NCI-H82 treated with DMSO at 0.1 percent for 48 hours (cell line): ENCODE measurements at regions not wholly inside any gene's neighbourhood (a gene's known extent, or its start where the extent isn't known, plus 50 kb on each side); places are given as distances from the start of the nearest gene placed in this dataset.

ENCODE experiments used
- DNase-seq: peaks from one replicate; lab custom pipeline; 2025; ENCODE audit not compliant: unreplicated experiment; lab: John Stamatoyannopoulos, UW

DNA sequence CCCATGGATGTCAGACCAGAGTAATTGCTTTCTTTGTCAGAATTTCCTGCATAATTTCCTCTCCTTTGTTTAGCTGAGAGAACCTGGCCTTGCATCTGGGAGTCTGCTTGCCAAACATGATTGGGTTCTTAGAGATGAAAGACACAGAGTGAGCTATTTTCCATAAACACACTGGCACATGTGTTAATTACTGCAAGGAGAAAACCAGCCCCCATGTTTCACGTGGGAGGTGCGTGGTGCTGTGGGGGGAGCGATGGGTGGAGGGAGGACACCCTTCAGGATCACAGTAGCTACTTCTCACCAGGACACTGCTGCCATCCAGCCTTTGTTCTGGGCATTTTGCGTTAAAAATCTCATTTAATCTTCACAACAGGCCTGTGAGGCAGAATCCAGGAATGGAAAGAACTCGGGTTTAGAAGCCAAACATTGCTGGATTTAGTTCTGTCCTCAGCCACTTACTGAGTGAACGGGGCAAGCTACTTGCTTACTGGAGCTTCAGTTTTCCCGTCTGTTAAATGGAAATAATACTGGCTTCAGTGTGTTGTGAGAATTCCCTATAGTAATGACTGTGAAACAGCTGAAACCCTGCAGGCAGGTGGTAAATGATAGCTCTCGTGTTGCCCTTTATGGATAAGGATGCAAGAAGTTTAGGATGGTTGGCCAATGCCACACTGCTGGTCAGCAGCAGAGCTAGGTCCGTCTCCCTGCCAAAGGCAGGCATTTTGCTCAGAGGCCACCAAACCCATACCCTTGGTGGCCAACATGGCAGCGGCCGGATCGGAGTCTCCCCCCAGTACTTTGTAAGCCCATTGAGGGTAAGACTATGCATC, 100.1 kb upstream of the ASAP2 start:
- no peak for DNase-seq

DNA sequence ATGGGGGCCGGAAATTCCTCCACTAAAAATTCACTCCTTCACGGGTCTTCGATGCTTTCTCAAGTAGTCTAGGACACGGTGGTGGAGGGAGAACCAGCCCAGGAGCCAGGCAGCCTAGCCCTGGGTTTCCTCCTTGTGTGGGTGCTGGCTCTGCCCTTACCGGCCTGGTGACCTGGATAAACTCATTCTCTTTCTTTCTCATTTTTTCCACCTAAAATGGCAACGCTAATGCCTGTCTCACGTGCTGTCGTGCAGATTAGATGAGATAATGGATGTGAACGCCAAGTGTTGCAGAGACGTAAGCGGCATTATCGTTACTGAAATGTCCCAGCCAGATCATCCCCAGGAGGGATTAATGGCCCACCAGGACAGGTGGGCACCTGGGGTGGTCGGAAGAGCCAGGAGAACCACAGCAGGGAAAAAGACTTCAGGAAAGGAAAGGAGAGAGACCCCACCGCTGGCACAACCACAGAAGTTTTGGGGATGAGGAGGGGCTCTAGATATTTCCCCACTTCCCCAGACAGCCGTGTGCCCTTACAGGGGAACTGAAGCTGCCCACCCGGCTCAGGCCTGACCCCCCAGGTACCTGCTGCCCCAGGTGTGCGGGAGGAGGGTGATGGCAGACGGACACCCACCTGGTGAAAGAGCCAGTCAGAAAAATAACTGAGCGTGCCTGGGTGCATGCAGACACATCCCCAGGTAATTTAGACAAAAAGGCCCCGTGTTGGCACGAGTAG, 100.8 kb upstream of the ASAP2 start:
- DNase-seq: no peak

DNA sequence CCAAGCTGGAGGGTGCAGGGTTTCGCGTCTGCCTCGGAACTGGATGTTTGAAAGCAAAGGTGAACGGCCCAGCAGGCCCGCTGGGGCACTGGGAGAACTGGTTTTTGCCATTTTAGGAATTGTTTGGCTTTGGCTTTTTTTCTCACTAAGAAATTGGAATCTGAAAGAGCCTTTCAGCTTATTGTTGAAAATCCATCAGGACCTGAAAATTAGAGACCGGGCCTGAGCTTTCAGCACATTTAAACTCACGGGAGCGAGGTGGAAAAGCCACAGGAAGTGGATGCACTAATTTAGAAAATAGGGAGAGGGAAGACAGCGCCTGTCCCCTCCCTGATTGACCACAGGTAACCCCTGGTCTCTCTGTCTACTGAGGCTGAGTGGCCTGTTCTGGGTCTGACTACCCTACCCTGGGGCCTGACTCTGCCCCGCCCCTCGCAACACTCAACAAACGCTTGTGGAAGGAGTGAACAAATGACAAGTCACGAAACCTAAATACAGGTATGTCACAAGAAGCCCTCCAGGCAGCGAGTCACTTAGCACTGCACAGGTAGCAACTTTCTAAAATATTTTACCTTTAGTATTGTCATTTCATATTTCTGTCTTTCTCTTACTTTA, 100.3 kb upstream of the MBOAT2 start:
- no peak for DNase-seq

DNA sequence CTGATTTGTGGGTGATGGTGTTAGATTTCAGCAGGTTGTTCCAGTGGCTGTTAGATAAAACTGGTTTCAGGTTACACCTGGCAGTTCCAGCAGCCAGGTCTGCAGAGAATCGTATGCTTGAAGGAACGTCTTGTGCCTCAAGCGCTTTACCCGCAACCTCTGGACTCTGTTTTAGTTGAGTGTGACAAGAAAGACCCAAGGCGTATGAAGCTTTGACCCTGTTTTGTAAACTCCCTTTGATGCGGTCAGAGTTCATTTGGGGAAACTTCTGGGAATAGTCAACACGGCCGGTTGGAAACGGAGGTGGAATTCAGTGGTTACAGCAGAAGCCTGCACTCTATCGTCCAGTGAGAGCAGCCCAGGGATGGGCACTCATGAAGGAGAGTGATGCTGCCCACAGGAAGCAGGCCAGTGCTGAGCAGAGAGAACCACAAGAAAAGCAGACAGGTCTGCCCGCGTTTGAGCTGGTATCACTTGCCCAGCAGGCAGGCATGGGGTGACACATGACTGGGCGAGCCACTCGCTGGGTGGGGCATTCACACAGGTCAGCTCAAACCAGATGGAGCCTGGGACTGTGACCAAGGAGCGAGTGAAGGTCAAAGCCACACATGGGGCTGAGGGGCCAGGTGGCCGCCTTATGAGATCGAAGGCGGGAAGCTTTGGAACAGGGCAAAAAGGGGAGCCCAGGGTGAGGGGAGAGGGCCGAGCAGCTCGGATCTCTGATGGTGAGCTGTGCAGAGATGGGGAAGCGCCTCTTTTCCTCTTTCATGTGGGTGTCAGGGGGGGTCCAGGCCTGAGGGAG, 99.6 kb upstream of the MBOAT2 start:
- no peak for DNase-seq

DNA sequence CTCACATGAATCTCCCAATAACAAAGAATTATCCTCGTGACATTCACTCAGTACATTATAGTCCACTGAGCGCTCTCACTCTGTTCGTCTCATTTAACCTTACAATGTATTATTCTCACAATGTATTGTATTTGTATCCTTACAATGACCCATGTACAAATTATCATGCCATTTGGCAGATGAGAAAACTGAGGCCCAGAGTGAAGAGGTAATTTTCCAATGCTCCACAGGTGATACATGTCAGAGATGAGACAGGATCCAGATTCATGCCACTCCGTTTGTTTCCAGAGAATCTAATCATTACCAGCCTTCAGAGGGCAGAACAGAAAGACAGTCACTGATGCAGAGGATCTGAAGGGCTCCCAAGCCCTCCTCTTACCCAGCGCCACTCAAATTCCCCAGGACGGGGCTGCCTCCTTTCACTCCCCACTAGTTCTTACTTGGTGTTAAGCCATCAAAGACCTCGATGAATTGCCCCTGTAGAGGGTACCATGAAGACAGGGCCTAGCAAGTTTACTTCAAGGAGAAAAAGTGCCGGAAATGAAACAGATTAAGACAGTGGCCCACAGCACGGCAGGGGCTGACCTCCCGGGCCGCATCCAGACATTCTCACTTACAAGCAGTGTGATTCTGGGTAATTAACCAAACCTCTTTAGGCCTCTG, 98.4 kb upstream of the MBOAT2 start:
- DNase-seq: no peak

DNA sequence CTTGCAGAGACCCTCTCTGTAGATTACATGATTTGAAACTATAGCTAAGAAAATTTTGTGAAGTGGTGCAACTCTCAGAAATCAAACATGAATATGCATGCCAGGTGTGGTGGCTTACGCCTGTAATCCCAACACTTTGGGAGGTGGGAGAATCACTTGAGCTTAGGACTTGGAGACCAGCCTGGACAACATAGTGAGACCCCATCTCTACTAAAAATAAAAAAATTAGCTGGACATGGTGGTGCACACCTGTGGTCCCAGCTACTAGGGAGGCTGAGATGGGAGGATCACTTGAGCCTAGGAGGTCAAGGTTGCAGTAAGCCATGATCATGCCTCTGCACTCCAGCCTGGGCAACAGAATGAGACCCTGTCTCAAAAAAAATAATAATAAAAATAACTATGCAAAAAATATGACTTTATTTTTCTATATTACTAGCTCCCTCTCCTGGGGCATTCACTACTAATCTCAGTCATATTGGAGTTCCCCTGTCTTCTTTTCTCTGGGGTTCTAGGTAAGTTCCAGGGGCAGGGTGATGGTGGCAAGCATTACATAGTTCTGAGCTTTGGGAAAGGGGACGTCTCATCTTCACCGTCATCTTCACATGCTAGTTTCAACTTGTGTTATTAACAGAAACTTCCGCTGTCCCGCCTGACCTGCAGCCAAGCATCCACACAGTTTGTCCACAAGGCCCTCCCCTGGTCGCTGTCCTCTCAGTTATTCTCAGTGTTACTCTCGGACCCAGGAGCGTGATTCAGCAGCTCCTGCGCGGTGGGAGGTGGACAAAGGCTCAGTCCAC, 96.8 kb upstream of the MBOAT2 start:
- no peak for DNase-seq

DNA sequence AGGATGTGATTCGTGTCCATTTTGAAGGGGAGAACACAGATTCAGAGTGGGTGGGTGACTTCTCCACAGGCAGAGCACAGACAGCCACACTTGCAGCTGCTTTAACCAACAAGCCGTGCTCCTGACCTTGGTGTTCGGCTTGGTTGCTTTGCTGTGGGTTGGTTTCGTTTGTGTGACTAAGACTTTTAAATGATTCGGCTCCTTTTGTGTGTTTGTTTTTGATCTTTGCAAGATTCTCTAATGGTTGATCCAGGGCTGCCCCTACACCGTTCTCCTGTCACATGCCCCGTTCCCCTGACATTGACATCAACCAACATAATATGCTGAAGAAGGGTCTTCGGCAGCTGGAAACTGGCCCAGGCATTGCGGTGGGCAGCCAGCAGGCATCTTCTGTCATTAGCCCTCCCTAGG, 95.9 kb upstream of the MBOAT2 start:
- no peak for DNase-seq

DNA sequence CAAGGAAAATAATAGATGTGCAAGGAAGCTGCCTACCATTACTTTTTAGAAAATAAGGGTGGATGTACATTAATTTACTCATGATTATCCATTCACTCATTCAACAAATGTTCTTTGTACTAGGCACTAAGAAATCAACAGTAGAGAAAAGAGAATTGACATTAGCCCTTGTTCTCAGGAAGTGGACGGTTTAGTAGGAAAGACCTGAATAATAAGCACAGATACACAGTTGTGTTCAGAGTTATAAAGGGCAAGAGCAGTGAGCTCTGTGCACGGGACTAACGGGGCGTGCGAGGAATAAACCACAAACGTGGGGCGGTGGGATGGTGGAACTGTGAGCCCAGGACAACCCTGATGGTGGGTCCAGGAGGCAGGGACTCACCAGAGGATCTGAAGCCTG, 94.4 kb upstream of the MBOAT2 start:
- DNase-seq: no peak

DNA sequence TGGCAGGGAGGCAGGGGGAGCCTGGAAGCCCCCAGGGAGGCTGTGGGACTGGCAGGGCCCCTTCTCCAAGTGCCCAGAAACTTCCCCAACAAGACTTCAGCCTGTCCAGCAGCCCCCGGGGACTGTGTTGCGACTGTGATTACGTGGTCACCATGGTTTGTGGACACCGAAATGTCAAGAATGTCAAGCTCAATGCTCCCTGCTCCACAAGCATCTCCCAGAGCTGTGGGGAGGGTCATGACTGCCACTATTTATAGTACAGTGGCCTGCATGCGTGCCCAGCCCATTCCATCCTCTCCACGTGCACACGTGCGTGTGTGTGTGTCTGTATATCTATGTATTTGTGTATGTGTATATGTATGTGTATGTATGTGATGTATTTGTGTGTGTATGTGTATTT, 93.8 kb upstream of the MBOAT2 start:
- DNase-seq: no peak

DNA sequence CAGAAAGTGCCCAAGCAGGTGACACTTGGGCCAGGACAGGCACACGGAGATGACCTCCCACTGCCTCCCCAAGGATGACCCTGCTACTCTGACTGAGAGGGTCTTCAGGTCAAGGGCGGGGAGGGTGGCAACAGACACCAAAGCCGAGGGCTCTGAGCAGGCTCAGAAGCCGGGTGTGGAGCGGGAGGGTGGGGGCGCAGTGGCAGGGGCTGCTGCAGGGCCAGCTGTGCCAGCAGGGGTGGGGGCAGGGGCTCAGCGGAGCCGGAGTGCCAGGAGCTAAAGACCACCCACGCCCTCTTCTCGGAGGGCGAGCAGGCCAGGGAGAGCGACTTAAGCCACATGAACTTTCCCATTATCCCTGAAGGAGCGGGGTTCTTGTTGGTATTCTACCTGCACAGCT, 93.3 kb upstream of the MBOAT2 start:
- no peak for DNase-seq

DNA sequence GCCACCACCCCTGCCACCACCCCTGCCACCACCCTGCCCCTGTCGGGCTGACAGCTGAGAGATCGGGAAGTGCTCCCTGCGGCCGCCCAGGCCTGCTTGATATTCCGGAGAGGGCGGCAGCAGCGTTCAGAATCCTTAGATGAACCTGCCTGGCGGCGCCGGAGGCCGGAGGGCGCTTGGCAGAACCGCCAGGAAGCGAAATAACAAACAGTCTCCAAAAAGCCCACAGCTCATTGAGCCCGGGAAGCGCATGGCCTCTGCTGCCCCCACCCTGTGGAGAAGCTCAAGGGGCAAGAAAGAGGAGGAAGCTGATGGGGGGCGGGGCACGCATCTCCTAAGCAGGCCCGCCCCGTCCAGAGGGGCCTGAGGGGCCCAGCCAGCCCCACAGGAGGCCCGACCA, 92.2 kb upstream of the MBOAT2 start:
- DNase-seq: no peak

DNA sequence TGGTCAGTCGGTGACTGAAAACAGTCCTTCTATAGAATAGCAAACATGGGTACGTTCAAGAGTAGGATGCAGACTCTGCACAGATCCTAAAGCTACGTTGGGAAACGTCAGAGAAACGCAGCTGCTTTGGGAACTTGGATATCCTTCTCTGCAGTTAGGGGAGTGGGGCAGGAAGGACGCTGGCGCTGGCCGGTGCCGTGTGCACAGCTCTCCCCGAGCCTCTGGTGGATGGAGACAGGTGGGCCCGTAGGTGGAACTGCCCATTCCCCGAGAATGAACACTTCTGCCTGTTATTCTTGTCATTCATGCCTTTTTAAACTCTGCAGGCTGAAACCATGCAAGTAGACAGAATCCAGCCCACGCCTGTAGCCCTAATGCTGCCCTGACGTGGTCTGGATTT, 91.7 kb upstream of the MBOAT2 start:
- no peak for DNase-seq

DNA sequence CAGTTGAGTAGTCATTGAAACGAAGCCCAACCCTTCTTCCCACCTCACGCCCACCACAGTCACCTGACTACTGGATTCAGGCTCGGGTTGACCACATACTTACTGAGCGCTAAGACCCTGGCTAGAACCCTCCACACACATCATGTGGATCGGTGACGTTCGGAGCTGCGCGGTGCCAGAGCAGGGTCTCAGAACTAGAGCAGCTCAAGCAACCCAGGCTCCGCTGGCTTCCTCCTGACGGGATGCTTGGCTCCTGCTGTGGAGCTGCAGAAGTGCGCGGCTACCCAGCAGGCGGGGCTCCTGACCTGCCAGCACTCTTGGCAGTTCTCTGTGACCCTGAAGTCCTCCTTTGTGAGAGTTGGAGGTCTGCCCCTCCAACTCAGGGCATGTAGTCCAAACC, 90.6 kb upstream of the MBOAT2 start:
- DNase-seq: no peak

DNA sequence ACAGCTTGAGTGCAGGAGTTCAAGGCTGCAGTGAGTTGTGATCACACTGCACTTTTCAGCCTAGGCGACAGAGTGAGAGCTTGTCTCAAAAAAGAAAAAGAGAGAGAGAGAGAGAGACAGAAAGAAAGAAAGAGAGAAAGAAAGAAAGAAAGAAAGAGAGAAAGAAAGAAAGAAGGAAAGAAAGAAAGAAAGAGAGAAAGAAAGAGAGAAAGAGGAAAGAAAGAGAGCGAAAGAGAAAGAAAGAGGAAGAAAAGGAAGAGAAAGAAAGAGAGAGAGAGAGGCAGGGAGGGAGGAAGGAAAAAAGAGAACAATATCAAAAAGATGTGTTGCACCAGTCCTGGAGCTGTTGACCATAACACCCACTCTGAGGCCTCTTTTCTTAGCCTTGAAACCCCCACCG, 89.8 kb upstream of the MBOAT2 start:
- no peak for DNase-seq

DNA sequence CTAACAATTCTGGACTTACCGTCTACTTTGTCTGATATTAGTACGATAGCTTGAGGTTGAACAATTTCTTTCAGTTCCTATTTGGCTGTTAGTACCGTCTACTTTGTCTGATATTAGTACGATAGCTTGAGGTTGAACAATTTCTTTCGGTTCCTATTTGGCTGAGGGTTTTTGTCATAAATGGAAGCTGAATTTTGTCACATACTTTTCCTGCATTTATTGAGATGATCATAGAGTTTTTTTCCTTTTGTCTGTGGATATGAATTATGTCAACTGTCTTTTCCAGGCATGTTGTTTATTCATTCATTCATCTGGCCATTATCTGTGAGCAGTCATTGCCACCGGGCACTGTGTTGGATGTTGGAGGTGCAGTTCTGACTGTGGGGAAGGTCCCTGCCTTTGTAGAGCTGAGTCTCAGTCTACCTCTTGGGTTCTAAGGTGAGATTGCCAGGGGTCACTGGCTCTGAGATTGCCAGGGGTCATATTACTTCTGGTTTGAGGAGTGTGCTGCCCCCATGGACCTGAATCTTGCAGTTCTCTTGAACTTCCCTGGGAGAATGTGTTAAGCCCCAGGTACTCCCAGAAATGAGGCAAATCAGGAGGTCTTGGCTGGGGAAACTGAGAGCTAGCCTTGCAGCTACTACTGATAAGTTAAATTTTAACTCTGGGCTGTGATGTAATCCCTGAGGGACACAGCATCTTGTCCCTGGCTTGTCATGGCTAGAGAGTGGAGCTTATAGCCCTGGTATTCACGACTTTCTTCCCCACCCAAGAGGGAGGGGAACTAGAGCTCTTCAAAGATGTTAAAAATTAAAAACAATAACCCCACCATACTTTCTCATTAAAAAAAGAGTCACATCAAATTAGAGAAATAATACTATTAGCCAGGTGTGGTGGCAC, 89.1 kb upstream of the MBOAT2 start:
- DNase-seq: no peak

DNA sequence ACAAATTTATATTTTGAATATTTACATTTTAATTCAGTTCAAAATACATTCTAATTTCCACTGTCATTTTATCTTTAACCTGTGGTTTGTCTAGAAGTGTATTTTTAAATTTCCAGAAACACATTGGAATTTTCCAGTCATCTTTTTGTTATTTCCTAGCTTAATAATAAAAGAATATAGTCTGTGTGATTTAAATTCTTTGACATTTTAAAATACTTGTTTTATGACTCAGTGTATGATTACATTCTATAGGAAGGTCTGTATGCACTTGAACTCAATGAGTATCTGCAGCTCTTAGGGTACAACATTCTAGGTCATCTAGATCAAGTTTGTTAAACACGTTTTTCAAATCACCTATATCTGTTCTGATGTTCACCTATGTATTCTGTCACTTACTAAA, 88.3 kb upstream of the MBOAT2 start:
- DNase-seq: no peak

DNA sequence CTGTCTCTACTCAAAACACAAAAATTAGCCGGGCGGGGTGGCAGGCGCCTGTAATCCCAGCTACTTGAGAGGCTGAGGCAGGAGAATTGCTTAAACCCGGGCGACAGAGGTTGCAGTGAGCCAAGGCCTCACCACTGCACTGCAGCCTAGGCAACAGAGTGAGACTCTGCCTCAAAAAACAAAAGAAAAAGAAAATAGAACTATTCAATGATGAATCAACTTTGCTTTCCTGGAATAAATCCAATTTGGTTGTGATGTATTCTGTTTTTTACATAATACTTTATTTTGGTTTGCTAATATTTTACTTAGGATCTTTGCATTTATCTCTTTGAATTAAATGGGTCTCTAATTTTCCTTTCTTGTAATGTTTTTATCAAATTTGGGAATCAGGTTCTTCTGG, 86.3 kb upstream of the MBOAT2 start:
- no peak for DNase-seq

DNA sequence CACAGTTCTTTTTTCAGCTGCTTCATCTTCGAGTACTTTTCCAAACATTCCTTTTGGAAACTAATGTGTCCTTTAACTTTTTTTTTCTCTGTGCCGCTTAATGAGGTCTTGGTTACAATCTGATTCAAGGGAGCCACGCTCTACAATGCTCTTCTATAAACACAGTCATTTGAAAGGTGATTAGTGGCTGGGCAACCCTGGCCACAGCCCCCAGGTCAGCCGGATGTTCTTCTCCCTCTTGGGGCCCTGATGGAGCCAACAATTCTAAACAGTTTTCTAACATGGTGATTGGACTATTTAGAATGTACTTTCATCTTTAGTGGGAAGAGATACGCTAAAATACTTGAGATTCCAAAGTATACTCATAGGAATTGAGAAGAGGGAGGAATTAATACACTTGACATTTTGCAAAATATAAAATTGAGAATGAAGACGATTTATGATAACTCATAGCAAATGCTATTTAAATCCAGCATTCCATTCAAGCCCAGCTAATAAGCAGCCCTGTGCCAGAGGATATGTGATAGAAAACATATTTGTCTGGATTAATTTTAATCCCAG, 83.7 kb upstream of the MBOAT2 start:
- DNase-seq: no peak

DNA sequence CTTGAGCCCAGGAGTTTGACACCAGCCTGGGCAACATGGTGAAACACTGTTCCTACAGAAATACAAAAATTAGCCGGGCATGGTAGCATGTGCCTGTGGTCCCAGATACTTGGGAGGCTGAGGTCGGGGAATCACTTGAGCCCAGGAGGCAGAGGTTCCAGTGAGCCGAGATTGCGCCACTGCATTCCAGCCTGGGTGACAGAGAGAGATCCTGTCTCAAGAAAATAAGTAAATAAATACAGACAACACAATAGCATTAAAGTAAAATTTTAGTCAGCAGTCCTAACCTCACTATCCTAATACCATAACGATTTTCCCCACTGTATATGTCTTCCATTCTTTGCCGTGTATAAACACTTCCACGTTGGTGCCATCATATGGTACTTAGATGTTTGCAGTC, 83.0 kb upstream of the MBOAT2 start:
- no peak for DNase-seq
